GM12892 (cell line): ENCODE measurements at regions not wholly inside any gene's neighbourhood (a gene's known extent, or its start where the extent isn't known, plus 50 kb on each side); places are given as distances from the start of the nearest gene placed in this dataset.

Experiments
- DNase-seq: peaks from one replicate; pipeline ENCODE4 v3.0.0; 2011; ENCODE audit not compliant: insufficient read length
- FAIRE-seq: peaks from 2 replicates; lab custom pipeline; 2011; peaks lifted over from hg19 to GRCh38; lab: Jason Lieb, UNC
- POLR2A ChIP-seq: IDR thresholded peaks from 2 replicates; pipeline ENCODE4 v1.6.1; 2011; ENCODE audit warnings: low read depth, low read length, control low read depth
- POLR2AphosphoS5 ChIP-seq: IDR thresholded peaks from 2 replicates; pipeline ENCODE4 v1.6.1; 2011; ENCODE audit warnings: low read depth, low read length, control low read depth
- TAF1 ChIP-seq: IDR thresholded peaks from 2 replicates; pipeline ENCODE4 v1.6.1; 2011; ENCODE audit warnings: low read depth, mild to moderate bottlenecking, control low read depth, low read length, borderline replicate concordance

- no peak for DNase-seq
- no peak for TF ChIP-seq POLR2AphosphoS5
- TF ChIP-seq POLR2A: no peak
- TF ChIP-seq TAF1: no peak
- no peak for FAIRE-seq
These were observed 608.9 kb downstream of the MAFB start for GRCh38 chr20:40080041-40080652.

GRCh38 chr20:40073535-40074111, 615.4 kb downstream of the MAFB start:
- FAIRE-seq (no peak), DNase-seq (no peak)
- no peak for TF ChIP-seq POLR2AphosphoS5
- TF ChIP-seq TAF1: no peak
- TF ChIP-seq POLR2A: no peak

- no peak for TF ChIP-seq TAF1
- FAIRE-seq (no peak), DNase-seq (no peak)
These were observed 616.1 kb downstream of the MAFB start for GRCh38 chr20:40072907-40073306.

- no peak for TF ChIP-seq POLR2AphosphoS5
- no peak for TF ChIP-seq TAF1
- TF ChIP-seq POLR2A: no peak
- no peak for FAIRE-seq
- no peak for DNase-seq
These were observed 632.9 kb downstream of the MAFB start for GRCh38 chr20:40056171-40056570.

GRCh38 chr20:40055711-40056110, 633.3 kb downstream of the MAFB start:
- TF ChIP-seq POLR2AphosphoS5 (no peak), POLR2A (no peak), TAF1 (no peak)
- DNase-seq (no peak), FAIRE-seq (no peak)

GRCh38 chr20:40054311-40054710, 634.7 kb downstream of the MAFB start:
- TF ChIP-seq TAF1 (no peak), POLR2AphosphoS5 (no peak), POLR2A (no peak)
- no peak for DNase-seq
- no peak for FAIRE-seq

GRCh38 chr20:40050596-40050995, 638.4 kb downstream of the MAFB start:
- TF ChIP-seq POLR2A (no peak), POLR2AphosphoS5 (no peak), TAF1 (no peak)
- FAIRE-seq (no peak), DNase-seq (no peak)

- no peak for TF ChIP-seq POLR2AphosphoS5
- TF ChIP-seq POLR2A: no peak
- TF ChIP-seq TAF1: no peak
- FAIRE-seq (no peak), DNase-seq (no peak)
These were observed 639.2 kb downstream of the MAFB start for GRCh38 chr20:40049854-40050253.

- FAIRE-seq (no peak), DNase-seq (no peak)
- TF ChIP-seq TAF1: no peak
These were observed 642.3 kb downstream of the MAFB start for GRCh38 chr20:40046703-40047102.

- DNase-seq (no peak), FAIRE-seq (no peak)
- TF ChIP-seq POLR2A: no peak
These were observed 651.5 kb downstream of the MAFB start for GRCh38 chr20:40037511-40037910.

GRCh38 chr20:40029589-40029988, 659.4 kb downstream of the MAFB start:
- no peak for DNase-seq
- TF ChIP-seq TAF1: no peak
- no peak for TF ChIP-seq POLR2A
- no peak for TF ChIP-seq POLR2AphosphoS5
- no peak for FAIRE-seq

- FAIRE-seq: no peak
- DNase-seq: no peak
- TF ChIP-seq POLR2AphosphoS5: no peak
- no peak for TF ChIP-seq POLR2A
- no peak for TF ChIP-seq TAF1
These were observed 669.5 kb downstream of the MAFB start for GRCh38 chr20:40019510-40019909.
